HG03175 (cell line): ENCODE measurements at regions not wholly inside any gene's neighbourhood (a gene's known extent, or its start where the extent isn't known, plus 50 kb on each side); places are given as distances from the start of the nearest gene placed in this dataset.

Experiments used
- ATAC-seq: cut with Tn5 transposase; IDR thresholded peaks from one replicate; pipeline ENCODE4 v1.9.1; 2021; ENCODE audit warnings: mild to moderate bottlenecking, moderate library complexity; ENCODE audit not compliant: unreplicated experiment

GRCh38 chr2:71826826-71827523 lies 320.7 kb downstream of the CYP26B1 start:
- ATAC-seq, result no peak

DNA sequence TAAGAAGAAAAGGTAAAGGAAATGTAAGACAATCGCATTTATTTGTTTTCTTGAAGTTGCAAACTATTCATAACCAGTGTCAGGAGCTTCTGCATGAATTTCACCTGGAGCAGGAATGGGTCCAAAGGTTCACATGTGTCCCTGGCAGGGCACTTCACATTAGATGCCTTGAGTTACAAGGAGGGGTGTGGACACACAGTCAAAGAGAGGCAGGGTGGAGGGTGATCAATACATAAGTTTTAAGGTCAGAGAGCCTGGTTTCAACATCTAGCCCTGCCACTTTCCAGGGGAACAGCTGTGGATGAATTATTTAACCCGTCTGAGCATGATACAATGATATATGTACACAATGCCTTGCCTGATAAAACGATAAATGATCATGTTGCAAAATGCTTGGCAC lies 321.4 kb downstream of the CYP26B1 start:
- no peak for ATAC-seq

- ATAC-seq, result no peak
Observed at GRCh38 chr2:71824436-71824835, 323.2 kb downstream of the CYP26B1 start.

DNA sequence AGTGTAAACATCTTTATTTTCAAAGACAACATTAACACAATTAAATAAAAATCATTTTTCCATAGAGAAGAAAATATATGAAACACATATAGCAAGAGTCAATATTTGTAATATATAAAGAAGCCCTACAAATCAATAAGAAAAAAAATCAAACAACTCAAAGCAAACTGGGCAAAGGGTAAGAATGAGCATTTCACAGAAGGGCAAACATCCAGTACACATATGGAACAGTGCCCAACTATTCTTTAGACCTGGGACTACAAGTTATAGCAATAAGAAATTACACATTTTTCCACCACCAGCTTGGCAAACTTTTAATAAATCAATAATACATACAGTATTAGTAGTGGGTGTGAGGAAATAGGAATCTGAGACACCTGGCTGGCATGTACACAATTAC lies 324.1 kb downstream of the CYP26B1 start:
- ATAC-seq, result no peak

DNA sequence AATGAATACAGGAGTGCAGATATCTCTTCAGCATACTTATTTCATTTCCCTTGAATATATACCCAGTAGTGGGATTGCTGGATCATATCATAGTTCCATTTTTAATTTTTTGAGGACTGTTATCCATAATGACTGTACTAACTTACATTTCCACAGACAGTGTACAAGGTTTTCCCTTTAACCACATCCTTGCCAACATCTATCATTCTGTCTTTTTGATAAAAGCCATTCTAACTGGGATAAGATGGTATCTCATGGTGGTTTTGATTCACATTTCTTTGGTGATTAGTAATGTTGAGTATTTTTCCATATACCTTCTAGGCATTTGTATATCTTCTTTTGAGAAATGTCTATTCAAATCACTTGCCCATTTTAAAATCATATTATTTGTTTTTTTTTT lies 325.2 kb downstream of the CYP26B1 start:
- ATAC-seq, result no peak

GRCh38 chr2:71821856-71822255 lies 325.8 kb downstream of the CYP26B1 start:
- ATAC-seq, result no peak

DNA sequence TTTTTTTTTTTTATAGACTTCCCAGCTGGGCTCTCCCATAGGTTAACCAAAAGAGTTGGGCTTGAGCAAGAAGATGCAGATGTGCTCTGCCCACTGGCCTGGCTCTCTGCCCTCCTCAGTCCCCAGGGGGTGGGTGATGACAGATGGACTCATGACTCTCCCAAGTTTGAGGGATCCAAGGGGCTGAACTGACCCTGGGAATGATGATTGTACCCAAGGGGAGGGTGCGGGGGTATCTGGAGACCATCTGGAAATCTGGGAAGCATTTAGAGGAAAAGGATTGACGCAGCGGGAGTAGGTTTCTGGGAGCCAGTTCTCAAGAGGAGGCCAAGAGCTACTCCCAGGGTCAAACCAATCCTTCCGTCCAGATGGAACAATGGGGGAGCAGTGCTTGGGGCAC lies 330.8 kb downstream of the CYP26B1 start:
- no peak for ATAC-seq

GRCh38 chr2:71815701-71816474 lies 331.8 kb downstream of the CYP26B1 start:
- no peak for ATAC-seq

- ATAC-seq, result no peak
Observed at GRCh38 chr2:71814885-71815284, 332.8 kb downstream of the CYP26B1 start.

GRCh38 chr2:71813807-71814470 lies 333.7 kb downstream of the CYP26B1 start:
- no peak for ATAC-seq

DNA sequence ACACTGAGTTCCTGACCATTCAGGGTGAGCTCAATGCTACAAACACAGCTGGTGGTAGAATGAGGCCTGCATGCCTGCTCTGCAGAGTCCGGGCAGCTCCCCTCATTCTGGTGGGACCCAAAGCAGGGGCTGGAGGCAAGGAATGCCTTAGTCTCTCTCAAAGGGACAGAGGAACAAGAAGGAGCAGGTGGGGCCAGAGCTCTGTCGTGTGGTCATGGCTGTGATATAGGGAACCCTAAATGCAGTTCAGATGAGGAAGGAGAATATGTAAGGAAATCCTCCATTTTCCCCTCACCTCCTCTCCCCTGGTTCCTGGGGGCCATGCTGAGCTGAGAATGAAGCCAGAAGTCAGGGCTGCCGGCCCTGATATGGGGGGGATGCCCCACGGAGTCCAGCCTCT lies 334.3 kb downstream of the CYP26B1 start:
- ATAC-seq, result no peak

- no peak for ATAC-seq
Observed at GRCh38 chr2:71812736-71813135, 334.9 kb downstream of the CYP26B1 start.

DNA sequence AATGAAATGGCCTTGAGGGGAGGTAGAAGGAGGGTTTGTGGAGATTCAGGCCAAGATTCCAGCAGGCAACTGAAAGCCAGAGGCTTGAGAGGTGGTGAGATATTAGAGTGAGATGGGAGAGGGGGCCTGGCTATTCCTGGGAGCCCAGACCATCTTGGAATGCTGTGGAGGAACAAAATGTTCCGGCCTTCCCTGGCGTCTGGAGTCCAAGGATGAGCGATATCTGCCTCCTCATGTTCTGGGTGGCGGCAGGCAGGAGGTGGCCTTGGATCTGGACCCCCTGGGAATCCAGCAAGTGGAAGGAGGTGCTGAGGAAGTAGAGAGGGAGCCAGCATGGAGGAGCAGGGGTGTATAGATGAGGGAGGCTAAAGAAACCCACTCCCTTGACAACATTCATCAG lies 335.9 kb downstream of the CYP26B1 start:
- ATAC-seq, result no peak

DNA sequence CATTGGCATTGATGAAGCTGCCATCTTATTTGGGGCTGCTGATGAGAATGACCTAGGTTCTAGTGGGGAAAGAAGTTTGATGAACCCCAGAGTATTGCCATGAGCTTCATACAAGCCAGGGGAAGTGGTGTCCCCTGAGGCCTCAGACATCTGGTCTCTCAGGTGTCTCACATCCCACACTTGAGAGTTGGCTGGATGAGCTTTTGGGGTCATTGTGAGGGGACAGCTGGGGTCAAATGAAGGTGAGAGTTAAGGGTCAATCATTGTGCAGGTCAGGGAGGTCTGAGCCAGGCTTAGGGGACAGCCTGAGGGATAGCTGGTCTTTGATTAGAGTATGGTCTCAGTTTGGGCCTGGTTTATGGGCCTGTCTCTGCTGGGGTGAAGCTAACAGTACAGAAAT lies 336.5 kb downstream of the CYP26B1 start:
- no peak for ATAC-seq

DNA sequence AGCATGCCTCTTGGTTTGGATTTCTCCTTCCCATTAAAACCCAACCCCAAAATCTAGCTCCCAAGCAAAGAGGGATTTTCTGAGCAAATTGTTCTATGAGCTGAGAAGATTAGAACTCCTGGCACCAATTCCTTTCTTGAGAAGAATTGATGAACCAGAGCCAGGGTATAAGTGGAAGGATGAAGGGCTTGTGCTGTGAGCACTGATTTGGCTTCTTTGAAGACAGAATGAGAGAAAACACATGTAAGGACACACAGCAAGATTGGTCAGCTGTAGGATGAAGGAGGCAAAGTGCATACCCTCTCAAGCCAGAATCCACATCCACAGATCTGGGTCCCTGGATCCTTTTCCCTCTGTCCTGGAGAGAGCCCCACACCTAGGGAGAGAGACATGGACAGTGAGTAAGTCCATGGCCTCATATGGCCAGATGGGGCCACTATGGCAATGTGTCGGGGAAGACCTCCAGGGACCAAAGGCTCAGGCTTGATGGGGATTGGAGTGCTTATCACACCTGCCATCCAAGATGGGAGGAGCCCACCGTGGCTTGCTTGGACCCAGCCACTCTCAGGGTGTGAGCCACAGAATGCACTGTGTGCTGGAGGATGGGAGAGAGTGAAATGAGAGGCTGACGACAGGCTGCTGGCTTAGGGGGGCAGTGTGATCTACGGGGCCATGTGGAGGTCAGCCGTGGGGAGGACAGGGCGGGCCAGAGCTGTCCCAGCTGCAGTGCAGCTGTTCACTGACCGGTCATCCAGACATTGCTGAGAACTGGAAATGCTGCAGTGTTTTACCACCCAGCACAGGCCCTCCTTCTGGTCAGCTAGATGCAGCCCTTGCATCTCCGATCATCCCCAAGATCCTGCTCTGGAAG lies 339.8 kb downstream of the CYP26B1 start:
- ATAC-seq, result no peak

DNA sequence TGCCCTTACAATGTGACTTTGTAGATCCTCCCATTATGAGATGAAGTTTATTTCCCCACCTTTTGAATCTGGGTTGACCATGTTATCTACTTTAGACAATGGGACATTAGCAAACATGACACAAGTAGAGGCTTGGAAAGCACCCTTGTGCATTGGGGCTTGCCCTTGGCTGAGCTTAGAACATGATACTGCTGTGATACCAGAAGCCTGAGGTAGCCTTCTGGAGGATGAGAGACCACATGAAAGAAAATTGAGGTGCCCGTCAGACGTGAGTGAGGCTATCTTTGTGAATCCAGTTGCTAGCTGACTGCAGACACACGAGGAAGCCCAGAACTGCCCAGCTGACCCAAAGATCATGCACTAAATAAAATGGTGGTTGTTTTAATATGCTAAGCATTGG lies 341.2 kb downstream of the CYP26B1 start:
- no peak for ATAC-seq

- ATAC-seq, result no peak
Observed at GRCh38 chr2:71804281-71804751, 343.3 kb downstream of the CYP26B1 start.

DNA sequence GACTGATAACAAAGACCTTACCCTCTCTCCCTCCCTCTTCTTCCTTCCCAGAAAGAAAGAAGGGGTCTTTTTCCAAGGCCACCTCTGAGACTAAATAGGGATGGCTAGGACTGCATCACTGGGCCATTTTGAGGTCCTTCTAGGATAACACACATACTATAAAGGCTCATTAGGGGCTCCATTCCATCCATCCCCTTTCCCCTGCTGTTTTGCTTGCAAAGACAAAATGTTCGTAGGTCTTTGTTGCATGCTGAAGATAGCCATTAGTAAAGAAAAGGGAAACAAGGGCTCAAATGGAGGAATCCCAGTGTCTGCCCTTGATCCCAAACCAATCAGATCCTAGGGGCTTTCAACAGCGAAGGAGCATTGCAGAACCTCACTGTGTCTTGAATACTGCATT lies 344.3 kb downstream of the CYP26B1 start:
- ATAC-seq, result no peak

- ATAC-seq, result no peak
Observed at GRCh38 chr2:71802556-71802955, 345.1 kb downstream of the CYP26B1 start.

- no peak for ATAC-seq
Observed at GRCh38 chr2:71801969-71802368, 345.7 kb downstream of the CYP26B1 start.

DNA sequence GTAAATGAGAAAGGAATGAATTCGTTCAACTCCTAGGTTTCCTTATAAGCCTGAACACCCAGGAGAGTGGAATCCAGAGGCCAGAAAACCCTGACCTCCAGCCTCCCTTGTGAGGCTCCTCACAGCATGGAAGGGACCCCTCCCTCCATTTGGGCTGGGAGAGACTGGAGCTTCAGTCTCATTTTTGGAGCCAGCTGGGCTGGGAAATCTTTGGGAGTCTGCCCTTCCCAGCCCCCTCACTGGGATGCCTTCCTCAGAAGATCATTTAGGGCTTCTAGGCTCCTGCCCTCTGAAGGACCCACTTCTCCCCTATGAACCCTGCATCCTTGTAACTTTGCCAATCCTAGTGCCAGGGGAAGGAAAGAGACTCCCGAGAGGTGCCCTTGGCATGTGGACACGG lies 346.1 kb downstream of the CYP26B1 start:
- no peak for ATAC-seq
